ENCODE measurements at regions not wholly inside any gene's neighbourhood (a gene's known extent, or its start where the extent isn't known, plus 50 kb on each side); places are given as distances from the start of the nearest gene placed in this dataset.

GRCh38 chr9:86997156-86997555, 49.9 kb upstream of the GAS1 start:
- H3K9me3 ChIP-seq (ENCODE audit: control insufficient read depth in 2 of 2, insufficient read depth in 1 of 2, low read depth in 1 of 2, low read length in 1 of 2): no peaks in the 10 kb centered on the region

GRCh38 chr9:86997951-86998350, 50.6 kb upstream of the GAS1 start:
- Histone ChIP-seq H3K36me3 (ENCODE audit: control insufficient read depth in 2 of 2, insufficient read depth in 2 of 2, low read length in 1 of 2) (no peaks in the 10 kb centered on the region), H3K27me3 (ENCODE audit: control insufficient read depth in 1 of 2, insufficient read depth in 2 of 2, low read length in 2 of 2) (no peaks in the 10 kb centered on the region), H3K9me3 (ENCODE audit: control insufficient read depth in 2 of 2, insufficient read depth in 1 of 2, low read depth in 1 of 2, low read length in 1 of 2) (no peaks in the 10 kb centered on the region), H3K4me1 (ENCODE audit: control insufficient read depth in 2 of 2, insufficient read depth in 2 of 2, low read length in 1 of 2) (no peaks in the 10 kb centered on the region), H3K27ac (ENCODE audit: low read depth in 2 of 2, low read length in 1 of 2) (no peak overlapping the region), H3K4me3 (ENCODE audit: low read depth in 1 of 2, low read length in 2 of 2) (no peak overlapping the region)
- WGBS, 2 donors: 78 to 79% methylated on average over 2 of the region's 2 CpGs

More at GRCh38 chr9:86997156-86997555, 49.9 kb upstream of the GAS1 start:
- no peaks in the 10 kb centered on the region for H3K4me1 ChIP-seq (ENCODE audit: control insufficient read depth in 2 of 2, insufficient read depth in 2 of 2, low read length in 1 of 2)
- no peak overlapping the region for H3K27ac ChIP-seq (ENCODE audit: low read depth in 2 of 2, low read length in 1 of 2)
- H3K27me3 ChIP-seq (ENCODE audit: control insufficient read depth in 1 of 2, insufficient read depth in 2 of 2, low read length in 2 of 2): no peaks in the 10 kb centered on the region
- 35 to 49% methylated on average over 2 of the region's 2 CpGs for WGBS, 2 donors
- no peaks in the 10 kb centered on the region for H3K36me3 ChIP-seq (ENCODE audit: control insufficient read depth in 2 of 2, insufficient read depth in 2 of 2, low read length in 1 of 2)
- H3K4me3 ChIP-seq (ENCODE audit: low read depth in 1 of 2, low read length in 2 of 2): no peak overlapping the region

- Histone ChIP-seq H3K9me3 (ENCODE audit: control insufficient read depth in 2 of 2, insufficient read depth in 1 of 2, low read depth in 1 of 2, low read length in 1 of 2) (no peaks in the 10 kb centered on the region), H3K27me3 (ENCODE audit: control insufficient read depth in 1 of 2, insufficient read depth in 2 of 2, low read length in 2 of 2) (no peaks in the 10 kb centered on the region), H3K4me3 (ENCODE audit: low read depth in 1 of 2, low read length in 2 of 2) (no peak overlapping the region), H3K27ac (ENCODE audit: low read depth in 2 of 2, low read length in 1 of 2) (no peak overlapping the region), H3K36me3 (ENCODE audit: control insufficient read depth in 2 of 2, insufficient read depth in 2 of 2, low read length in 1 of 2) (no peaks in the 10 kb centered on the region), H3K4me1 (ENCODE audit: control insufficient read depth in 2 of 2, insufficient read depth in 2 of 2, low read length in 1 of 2) (no peaks in the 10 kb centered on the region)
- 98% methylated on average over 2 of the region's 2 CpGs for WGBS, 2 donors
These were observed 55.2 kb upstream of the GAS1 start for GRCh38 chr9:87002517-87002916.

- Histone ChIP-seq H3K27ac (ENCODE audit: low read depth in 2 of 2, low read length in 1 of 2) (no peak overlapping the region), H3K9me3 (ENCODE audit: control insufficient read depth in 2 of 2, insufficient read depth in 1 of 2, low read depth in 1 of 2, low read length in 1 of 2) (no peaks in the 10 kb centered on the region), H3K27me3 (ENCODE audit: control insufficient read depth in 1 of 2, insufficient read depth in 2 of 2, low read length in 2 of 2) (no peaks in the 10 kb centered on the region), H3K4me1 (ENCODE audit: control insufficient read depth in 2 of 2, insufficient read depth in 2 of 2, low read length in 1 of 2) (no peaks in the 10 kb centered on the region), H3K4me3 (ENCODE audit: low read depth in 1 of 2, low read length in 2 of 2) (no peak overlapping the region), H3K36me3 (ENCODE audit: control insufficient read depth in 2 of 2, insufficient read depth in 2 of 2, low read length in 1 of 2) (no peaks in the 10 kb centered on the region)
These were observed 56.7 kb upstream of the GAS1 start for GRCh38 chr9:87004016-87004415.

GRCh38 chr9:87006956-87007355, 59.6 kb upstream of the GAS1 start:
- Histone ChIP-seq H3K9me3 (ENCODE audit: control insufficient read depth in 2 of 2, insufficient read depth in 1 of 2, low read depth in 1 of 2, low read length in 1 of 2) (no peaks in the 10 kb centered on the region), H3K4me3 (ENCODE audit: low read depth in 1 of 2, low read length in 2 of 2) (no peak overlapping the region), H3K27me3 (ENCODE audit: control insufficient read depth in 1 of 2, insufficient read depth in 2 of 2, low read length in 2 of 2) (no peaks in the 10 kb centered on the region), H3K27ac (ENCODE audit: low read depth in 2 of 2, low read length in 1 of 2) (no peak overlapping the region), H3K36me3 (ENCODE audit: control insufficient read depth in 2 of 2, insufficient read depth in 2 of 2, low read length in 1 of 2) (no peaks in the 10 kb centered on the region), H3K4me1 (ENCODE audit: control insufficient read depth in 2 of 2, insufficient read depth in 2 of 2, low read length in 1 of 2) (no peaks in the 10 kb centered on the region)
- WGBS, 2 donors: 46 to 70% methylated on average over 4 of the region's 4 CpGs

GRCh38 chr9:87007711-87008366, 60.5 kb upstream of the GAS1 start:
- 53 to 55% methylated on average over 4 of the region's 4 CpGs for WGBS, 2 donors

GRCh38 chr9:87008667-87009066, 61.4 kb upstream of the GAS1 start:
- 44 to 60% methylated on average over 4 of the region's 4 CpGs for WGBS, 2 donors
- Histone ChIP-seq H3K27me3 (ENCODE audit: control insufficient read depth in 1 of 2, insufficient read depth in 2 of 2, low read length in 2 of 2) (no peaks in the 10 kb centered on the region), H3K4me3 (ENCODE audit: low read depth in 1 of 2, low read length in 2 of 2) (no peak overlapping the region), H3K9me3 (ENCODE audit: control insufficient read depth in 2 of 2, insufficient read depth in 1 of 2, low read depth in 1 of 2, low read length in 1 of 2) (no peaks in the 10 kb centered on the region), H3K27ac (ENCODE audit: low read depth in 2 of 2, low read length in 1 of 2) (no peak overlapping the region), H3K4me1 (ENCODE audit: control insufficient read depth in 2 of 2, insufficient read depth in 2 of 2, low read length in 1 of 2) (no peaks in the 10 kb centered on the region), H3K36me3 (ENCODE audit: control insufficient read depth in 2 of 2, insufficient read depth in 2 of 2, low read length in 1 of 2) (no peaks in the 10 kb centered on the region)

More at GRCh38 chr9:87007711-87008366, 60.5 kb upstream of the GAS1 start:
- Histone ChIP-seq H3K4me3 (ENCODE audit: low read depth in 1 of 2, low read length in 2 of 2) (no peak overlapping the region), H3K4me1 (ENCODE audit: control insufficient read depth in 2 of 2, insufficient read depth in 2 of 2, low read length in 1 of 2) (no peaks in the 10 kb centered on the region), H3K36me3 (ENCODE audit: control insufficient read depth in 2 of 2, insufficient read depth in 2 of 2, low read length in 1 of 2) (no peaks in the 10 kb centered on the region), H3K27ac (ENCODE audit: low read depth in 2 of 2, low read length in 1 of 2) (no peak overlapping the region), H3K9me3 (ENCODE audit: control insufficient read depth in 2 of 2, insufficient read depth in 1 of 2, low read depth in 1 of 2, low read length in 1 of 2) (no peaks in the 10 kb centered on the region), H3K27me3 (ENCODE audit: control insufficient read depth in 1 of 2, insufficient read depth in 2 of 2, low read length in 2 of 2) (no peaks in the 10 kb centered on the region)

- H3K9me3 ChIP-seq (ENCODE audit: control insufficient read depth in 2 of 2, insufficient read depth in 1 of 2, low read depth in 1 of 2, low read length in 1 of 2): no peaks in the 10 kb centered on the region
- H3K27me3 ChIP-seq (ENCODE audit: control insufficient read depth in 1 of 2, insufficient read depth in 2 of 2, low read length in 2 of 2): no peaks in the 10 kb centered on the region
- H3K4me1 ChIP-seq (ENCODE audit: control insufficient read depth in 2 of 2, insufficient read depth in 2 of 2, low read length in 1 of 2): no peaks in the 10 kb centered on the region
- H3K36me3 ChIP-seq (ENCODE audit: control insufficient read depth in 2 of 2, insufficient read depth in 2 of 2, low read length in 1 of 2): no peaks in the 10 kb centered on the region
- 86 to 88% methylated on average over 3 of the region's 3 CpGs for WGBS, 2 donors
- no peak overlapping the region for H3K27ac ChIP-seq (ENCODE audit: low read depth in 2 of 2, low read length in 1 of 2)
- H3K4me3 ChIP-seq (ENCODE audit: low read depth in 1 of 2, low read length in 2 of 2): no peak overlapping the region
These were observed 63.3 kb upstream of the GAS1 start for GRCh38 chr9:87010626-87011025.

GRCh38 chr9:87011551-87011950, 64.2 kb upstream of the GAS1 start:
- 93 to 97% methylated on average over 22 of the region's 22 CpGs for WGBS, 2 donors
- H3K36me3 ChIP-seq (ENCODE audit: control insufficient read depth in 2 of 2, insufficient read depth in 2 of 2, low read length in 1 of 2): no peaks in the 10 kb centered on the region
- H3K9me3 ChIP-seq (ENCODE audit: control insufficient read depth in 2 of 2, insufficient read depth in 1 of 2, low read depth in 1 of 2, low read length in 1 of 2): no peaks in the 10 kb centered on the region
- no peaks in the 10 kb centered on the region for H3K4me1 ChIP-seq (ENCODE audit: control insufficient read depth in 2 of 2, insufficient read depth in 2 of 2, low read length in 1 of 2)
- no peaks in the 10 kb centered on the region for H3K27me3 ChIP-seq (ENCODE audit: control insufficient read depth in 1 of 2, insufficient read depth in 2 of 2, low read length in 2 of 2)
- no peak overlapping the region for H3K4me3 ChIP-seq (ENCODE audit: low read depth in 1 of 2, low read length in 2 of 2)
- no peak overlapping the region for H3K27ac ChIP-seq (ENCODE audit: low read depth in 2 of 2, low read length in 1 of 2)

- Histone ChIP-seq H3K4me1 (ENCODE audit: control insufficient read depth in 2 of 2, insufficient read depth in 2 of 2, low read length in 1 of 2) (no peaks in the 10 kb centered on the region), H3K9me3 (ENCODE audit: control insufficient read depth in 2 of 2, insufficient read depth in 1 of 2, low read depth in 1 of 2, low read length in 1 of 2) (no peaks in the 10 kb centered on the region), H3K36me3 (ENCODE audit: control insufficient read depth in 2 of 2, insufficient read depth in 2 of 2, low read length in 1 of 2) (no peaks in the 10 kb centered on the region), H3K27ac (ENCODE audit: low read depth in 2 of 2, low read length in 1 of 2) (no peak overlapping the region), H3K4me3 (ENCODE audit: low read depth in 1 of 2, low read length in 2 of 2) (no peak overlapping the region), H3K27me3 (ENCODE audit: control insufficient read depth in 1 of 2, insufficient read depth in 2 of 2, low read length in 2 of 2) (no peaks in the 10 kb centered on the region)
- 92 to 98% methylated on average over 3 of the region's 3 CpGs for WGBS, 2 donors
These were observed 66.2 kb upstream of the GAS1 start for GRCh38 chr9:87013490-87013889.
